HG03159 (cell line): ENCODE measurements at regions not wholly inside any gene's neighbourhood (a gene's known extent, or its start where the extent isn't known, plus 50 kb on each side); places are given as distances from the start of the nearest gene placed in this dataset.

Experiments used
- ATAC-seq: cut with Tn5 transposase; IDR thresholded peaks from one replicate; pipeline ENCODE4 v1.9.1; 2021; ENCODE audit warnings: mild to moderate bottlenecking, moderate library complexity; ENCODE audit not compliant: unreplicated experiment

DNA sequence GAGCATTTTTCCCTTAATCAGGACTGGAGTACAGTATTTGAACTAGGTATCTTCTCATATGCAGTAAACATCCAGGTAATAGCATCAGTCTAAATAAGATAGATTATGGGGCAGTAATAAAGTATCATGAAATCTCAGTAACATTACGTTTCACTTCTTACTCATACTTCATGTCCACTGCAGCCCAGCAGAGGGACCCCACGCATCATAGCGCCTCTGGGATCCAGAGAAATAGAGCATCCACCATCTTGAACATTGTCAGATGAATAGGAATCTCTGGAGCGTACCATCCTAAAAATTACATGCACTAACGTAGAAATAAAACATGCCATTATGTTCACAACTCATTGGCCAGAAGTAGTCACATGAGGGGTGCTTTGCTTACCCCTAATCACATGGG lies 499.0 kb downstream of the CPS1 start:
- ATAC-seq = no peak

DNA sequence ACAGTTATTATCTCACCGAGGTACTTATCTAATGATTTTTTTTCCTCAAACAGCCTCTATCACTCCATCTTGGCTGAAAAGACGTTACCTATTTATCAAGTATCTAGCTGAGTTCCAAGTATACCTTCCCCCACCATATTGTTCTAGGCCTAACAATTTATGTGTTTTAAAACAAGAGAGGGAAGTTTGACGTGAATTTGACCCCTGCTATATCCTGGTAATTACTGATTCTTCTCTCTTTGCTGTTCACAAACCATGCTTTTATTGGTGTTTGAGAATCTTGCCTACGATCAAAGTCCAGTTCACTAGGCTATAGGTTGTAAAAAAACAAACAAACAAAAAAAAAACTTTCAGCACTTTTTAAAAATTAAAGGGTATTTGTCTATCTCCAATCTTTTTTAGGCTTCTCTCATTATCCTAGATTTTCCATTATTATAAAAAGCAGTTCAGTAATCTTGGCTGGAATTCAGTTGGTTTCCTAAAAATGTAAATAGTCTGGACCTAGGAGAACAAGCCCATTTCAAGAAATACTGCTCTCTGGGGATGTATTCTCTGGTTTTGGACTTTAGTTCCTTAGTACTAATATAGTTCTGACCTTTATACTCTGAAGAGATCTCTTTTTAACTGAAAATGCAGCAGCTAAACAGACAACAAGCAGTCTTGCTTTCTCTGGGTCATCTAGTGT lies 505.4 kb downstream of the CPS1 start:
- no peak for ATAC-seq

DNA sequence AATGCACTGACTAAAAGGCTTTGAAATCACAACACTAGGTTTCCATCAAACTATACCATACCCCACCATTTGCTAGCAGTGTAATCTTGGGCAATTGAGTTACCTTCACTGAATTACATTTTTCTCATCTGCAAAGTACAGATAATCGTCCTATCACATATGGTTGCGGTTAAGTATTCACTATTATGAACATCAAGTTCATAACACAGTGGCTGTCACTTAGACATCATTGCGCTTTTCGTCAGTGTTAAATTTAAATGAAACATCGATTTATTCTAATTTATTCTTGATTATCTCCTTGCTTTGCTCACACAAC lies 505.9 kb downstream of the CPS1 start:
- no peak for ATAC-seq

DNA sequence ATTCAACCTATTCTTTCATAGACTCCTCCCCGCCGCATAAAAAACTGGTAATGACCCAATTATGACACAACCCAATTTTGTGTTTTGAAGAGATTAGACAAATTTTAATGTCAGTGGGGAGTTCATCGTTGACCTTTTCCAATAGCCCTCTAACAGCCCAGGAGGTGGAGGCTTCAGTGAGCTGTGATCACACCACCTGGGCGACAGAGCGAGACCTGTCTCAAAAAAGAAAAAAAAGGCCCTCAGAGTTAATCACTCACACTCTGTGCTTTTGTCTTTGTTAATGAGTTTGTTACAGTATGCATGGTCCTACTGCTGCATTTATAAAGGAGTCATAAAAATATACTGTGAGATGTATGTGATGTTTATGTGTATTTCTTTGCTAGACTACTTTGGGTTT lies 510.6 kb downstream of the CPS1 start:
- ATAC-seq = no peak

DNA sequence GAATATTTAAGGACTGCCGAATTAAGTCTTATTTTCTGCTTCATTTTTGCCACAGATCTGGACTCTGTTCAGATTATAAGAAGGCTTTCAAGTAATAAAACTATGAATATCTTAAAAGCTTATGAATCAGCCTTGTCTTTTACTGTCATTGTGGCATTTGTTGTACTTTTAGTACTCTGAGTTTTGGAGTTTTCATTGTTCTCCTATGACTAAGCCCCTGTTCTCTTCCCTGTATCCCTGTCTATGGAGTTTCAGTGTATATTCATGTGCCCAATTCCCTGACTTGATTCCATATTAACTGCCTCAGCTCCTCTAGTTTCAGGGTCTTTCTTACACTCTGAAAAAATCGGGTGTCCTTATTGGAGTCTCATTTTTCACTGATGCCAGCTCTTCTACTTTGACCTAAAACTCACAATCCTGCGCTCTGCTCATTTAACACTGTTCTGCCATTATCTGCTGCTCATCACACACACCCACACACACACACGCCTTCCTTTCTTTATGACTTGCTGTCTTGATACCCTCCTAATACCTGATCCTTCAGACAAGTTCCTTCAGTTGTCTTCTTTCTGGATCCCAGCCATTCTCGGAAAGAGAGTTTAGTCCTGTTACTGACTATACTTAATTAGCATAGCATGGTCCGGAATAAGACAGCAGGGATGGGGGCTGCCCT lies 511.8 kb downstream of the CPS1 start:
- no peak for ATAC-seq

DNA sequence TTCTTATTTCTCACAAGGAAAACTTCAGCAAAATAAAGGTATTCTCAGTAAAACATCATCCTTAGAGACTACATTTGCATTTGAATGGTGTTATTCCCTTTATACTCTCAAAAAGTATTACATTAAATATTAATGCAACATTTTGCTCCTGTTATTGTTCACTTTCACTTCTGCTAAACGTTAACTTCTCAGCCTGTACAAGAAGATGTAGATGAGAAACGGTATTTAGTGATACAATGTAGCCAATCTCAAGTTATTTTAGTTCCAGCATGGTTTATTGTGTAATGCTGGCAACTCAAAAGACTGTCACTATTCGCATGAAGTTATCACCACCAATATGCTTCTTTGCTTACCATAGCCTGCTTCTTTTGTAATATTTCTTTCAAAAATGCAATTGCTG lies 514.1 kb downstream of the CPS1 start:
- no peak for ATAC-seq

DNA sequence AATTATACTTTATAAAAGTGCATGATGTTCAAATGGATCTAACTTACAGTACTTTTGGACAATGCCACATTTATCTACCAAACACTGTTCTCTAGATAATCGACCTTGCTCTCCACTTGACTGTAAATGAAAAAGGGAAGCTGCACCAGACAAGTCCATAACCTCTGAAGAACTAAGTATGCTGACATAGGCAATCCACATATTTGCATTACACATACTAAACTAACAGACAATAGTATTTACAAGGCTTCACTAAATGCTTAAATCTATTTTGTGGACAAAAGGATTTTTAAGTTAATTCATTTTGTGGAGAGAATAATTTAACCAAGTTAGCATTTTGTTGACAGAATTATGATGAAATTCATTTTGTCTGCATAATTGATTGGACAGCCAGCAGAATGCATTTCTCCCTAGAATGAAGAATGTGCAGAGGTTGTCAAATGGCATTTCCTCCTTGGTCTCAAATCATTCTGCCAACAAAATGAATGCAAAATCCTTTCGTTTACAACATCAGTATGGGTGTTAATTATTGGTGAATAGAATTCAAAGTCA lies 520.9 kb downstream of the CPS1 start:
- no peak for ATAC-seq

DNA sequence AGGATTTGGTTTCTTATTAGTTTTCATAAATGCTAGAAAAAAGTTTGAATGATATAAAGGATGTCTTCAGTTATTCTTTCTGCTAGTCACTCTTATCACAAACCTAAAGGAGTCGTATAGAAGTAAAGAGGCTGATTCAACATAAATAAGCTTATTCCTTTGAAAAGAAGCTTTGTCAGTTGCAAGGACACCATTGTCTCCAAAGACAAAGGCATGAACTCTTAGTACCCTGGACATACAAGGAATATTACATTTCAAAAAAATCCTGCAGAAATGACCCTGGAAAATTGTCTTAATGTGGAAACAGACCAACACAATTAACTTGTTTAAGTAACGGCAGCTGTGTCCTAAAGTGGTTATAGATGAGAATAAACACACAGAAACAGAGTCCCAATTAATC lies 528.0 kb downstream of the CPS1 start:
- no peak for ATAC-seq

DNA sequence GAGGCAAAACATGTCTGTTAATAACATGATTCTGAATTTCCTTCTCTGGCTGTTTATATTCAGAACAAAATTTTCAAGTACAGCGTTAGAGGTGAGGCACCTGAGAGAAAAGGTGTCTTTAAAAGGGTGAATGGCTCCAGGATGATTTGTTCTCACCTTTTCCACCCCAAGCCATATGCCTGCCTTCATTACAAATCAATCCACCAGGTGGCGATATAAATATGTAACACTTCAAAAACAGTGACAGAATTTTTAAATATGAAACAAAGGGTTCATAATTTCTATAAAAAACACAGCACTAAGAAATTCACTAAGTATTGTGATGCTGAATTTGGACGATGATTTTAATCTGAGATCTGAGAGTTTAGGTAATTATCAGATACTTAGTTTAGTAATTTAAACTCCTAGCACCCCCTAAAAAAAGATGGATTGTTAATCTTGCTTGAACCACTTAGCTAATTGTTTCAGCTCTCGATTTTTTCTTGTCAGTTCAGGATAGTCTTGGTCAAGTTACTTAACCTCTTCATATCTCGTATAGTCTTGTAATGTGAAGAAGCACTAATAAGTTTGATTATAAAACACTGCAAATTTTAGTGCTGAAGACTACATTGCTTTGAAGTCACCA lies 528.8 kb downstream of the CPS1 start:
- peak; percentile 80 for ATAC-seq

DNA sequence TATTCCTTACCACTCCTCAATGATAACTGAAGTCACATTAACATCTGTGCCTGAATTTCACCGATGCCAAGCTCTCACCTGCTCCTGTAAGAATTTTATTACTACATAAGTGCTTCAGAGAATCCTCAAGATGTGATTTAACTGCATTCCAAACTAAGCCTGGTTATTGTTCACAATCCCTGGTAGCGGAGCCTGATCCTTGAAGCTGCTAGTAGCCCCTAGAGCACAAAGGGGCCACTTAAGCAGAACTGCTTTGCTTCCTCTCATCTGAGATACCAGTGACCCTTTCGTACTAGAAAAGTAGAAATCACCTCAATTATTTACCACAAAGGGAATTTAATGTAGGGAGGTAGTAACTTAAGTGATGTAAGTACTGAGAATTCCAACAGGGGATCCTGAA lies 529.6 kb downstream of the CPS1 start:
- no peak for ATAC-seq

DNA sequence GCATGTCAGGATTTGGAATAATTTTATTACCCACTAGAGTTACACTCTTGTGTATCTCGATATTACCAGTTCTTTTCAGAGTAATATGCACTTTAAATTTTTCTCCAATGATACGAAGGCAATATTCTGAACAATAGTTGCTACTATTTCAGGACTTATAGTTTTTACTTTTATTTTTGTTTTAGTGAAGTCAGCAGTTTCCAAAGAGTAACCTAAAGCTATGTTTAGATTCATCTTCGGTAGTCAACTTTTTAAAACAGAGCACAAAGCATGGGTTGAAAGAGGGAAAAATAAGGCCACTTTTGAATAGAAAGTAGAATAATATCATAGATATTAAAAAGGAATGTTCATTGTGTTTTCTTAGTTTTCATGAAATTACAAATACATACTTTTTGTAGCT lies 532.7 kb downstream of the CPS1 start:
- ATAC-seq = no peak

DNA sequence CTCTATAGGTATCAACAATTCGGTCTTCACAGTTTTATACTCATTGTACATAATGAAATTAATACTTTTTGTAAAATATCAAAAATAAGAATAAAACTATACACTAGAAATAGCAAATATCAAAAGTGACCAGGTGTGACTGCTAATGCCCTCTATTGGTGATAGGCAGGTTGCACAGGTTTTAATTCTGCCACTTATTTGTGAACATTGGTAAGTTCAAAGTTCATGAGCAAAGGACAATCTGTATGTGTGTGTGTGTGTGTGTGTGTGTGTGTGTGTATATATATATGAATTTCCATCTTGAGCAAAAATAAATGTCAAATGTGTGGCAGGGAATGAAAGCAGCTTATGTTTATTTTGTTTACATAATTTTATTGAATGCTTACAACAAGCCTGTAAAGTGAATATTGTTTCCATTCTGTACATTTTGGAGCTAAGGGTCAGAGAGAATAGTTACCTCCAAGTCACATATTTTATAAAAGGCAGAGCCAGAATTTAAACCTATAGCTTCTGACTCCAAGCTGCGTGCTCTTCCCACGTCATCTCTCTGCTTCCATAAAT lies 537.4 kb downstream of the CPS1 start:
- peak; percentile 72 for ATAC-seq

DNA sequence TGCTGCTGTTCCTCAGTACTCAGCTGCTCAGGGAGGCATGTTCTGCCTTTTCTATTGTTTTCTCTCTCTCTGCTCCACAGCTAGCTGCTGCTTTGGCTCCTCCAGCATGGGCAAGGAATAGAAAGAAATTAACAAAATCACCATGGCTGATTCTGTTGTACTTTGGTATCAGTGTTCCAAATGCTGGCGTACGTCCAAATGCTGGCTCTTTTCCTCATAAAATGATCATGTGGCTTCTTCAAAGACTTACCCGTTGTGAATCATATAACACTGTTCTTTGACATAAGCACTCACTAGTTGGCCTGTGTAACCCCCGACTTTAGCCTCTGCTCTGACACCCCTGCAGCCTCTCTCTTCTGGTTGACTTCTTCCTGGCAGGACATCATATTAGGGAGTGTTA lies 547.6 kb downstream of the CPS1 start:
- ATAC-seq = no peak

DNA sequence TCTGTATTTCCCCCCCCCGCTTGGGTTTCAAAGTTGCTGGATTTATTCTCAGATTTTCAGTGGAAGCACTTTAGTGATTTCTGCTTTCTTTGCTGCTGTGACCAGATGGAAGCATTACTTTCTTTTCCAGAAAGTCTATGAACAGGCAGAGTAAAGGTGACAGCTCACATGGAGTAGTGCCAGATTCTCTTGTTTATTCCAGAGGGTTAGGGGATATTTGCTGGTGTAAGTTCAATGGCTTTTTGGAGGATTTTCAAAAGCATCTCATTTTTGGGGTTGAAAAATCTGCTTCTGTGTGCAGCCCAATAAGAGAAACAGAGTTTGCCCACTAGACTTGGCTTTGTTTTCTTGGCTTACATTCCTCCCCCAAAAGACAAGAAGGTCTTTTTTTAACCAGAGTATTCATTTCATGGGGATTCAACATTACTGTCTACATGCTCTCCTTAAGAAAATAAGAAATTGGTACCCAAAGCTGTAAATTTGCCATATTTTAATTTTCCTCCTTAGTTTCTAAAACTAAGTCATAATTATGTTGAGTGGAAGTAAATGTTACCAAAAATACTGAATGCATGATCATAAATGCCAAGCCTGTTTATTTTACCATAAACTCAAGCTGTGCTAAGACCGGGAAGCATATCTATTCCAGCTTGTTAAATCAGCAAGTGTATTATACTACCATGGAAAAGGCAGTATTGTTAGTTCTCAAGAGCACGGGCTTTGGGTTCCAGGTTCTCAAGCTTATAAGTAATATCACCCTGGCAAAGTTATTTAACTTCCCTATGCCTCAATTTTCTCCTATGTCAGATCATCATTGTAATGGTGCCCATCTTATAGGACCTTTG lies 557.2 kb downstream of the CPS1 start:
- no peak for ATAC-seq

DNA sequence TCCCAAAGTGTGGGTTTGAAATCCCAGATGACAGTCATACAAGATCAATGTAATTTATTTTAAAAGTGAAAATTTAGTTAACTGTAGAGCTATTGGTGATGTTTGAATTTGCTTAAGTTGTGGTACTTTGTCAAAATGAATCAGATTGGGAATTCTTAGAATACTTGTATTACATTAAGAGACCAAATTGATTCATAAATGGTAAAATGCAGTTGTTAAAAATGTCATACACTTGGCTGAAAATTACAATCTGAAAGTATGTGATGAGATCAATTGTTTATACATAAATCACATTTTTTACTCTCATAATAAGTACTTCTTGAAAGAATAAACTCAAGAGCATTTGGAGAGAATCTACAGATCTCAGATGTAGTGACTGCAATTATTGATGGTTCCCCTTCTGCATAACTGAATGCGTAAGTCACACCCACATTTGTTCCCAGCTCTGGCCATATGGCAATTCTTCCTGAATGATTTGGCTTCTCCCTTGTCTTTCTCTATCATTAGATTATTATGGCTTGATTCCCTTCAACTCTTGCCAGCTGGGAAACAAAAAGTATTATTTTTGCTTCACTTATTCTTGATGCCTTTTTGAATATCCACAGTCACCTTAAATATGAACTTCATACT lies 558.5 kb downstream of the CPS1 start:
- ATAC-seq = no peak

DNA sequence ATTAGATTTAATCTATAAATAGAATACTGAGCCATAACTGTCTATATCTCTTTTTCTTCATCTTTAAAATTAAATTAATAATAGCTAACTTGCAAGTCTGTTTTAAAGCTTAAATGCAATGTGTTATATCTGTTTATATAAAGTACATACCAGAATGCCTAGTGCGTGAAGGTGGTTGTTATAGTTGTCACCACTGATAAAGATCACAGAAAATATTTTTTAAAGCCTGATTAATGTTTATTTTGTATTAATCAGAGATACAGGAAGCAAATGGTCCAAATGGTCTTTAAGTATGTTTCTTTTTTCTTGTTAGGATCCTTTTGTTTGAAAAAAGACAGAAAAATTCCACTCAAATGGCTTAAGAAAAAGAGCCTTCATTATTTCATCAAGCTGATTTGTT lies 560.6 kb downstream of the CPS1 start:
- no peak for ATAC-seq

DNA sequence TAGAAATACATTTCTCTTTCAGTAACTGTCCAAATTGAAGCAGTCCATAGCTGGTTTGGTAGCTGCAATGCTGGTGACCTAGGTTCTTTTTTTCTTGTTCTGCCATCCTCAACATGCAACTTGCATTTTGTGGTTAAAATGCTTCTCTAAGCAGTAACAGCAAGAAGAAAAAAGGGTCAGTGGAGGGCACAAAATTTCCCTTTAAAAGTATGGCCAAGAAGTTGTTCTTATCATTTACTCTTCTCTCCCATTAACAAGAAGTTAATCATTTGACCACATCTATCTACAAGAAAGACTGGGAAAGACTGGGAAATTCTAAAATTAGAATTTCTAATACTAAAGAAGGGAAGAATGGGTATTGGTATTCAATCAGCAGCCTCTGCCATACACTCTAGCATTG lies 569.9 kb downstream of the CPS1 start:
- no peak for ATAC-seq

DNA sequence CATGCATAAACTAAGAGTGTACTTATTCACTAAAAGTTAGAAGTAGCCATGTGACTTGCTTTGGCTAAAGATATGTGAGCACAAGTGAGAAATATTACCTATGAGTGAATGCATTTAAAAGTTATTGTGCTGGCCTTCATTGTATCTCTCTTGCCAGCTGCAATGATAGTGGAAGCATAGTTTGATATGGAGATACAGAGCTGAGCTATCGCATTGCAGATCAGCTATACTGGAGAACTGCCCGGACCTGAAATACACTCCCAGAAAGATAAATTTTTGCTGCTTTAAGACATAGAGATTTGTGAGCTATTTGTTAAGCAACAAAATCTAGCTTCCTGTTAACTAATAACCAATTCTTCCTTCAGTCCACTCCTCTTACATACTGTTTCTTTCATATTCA lies 571.1 kb downstream of the CPS1 start:
- no peak for ATAC-seq

DNA sequence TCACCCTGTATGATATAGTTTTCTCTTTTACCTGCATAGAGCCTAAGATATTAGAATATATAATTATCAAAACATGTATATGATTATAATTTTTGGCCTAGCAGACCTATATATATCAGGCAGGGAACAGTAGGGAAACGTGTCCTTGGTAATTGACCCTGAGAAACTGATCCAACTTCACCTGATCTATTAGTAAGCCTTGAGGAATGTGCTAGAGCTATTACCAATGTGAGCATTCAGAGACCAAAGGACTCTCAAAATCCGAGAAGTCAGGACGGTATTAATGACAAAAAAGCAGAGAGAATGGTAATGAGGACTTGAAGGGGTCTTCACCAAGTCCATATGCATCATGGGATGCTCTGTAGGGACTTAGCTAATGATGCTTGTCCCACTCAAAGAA lies 571.9 kb downstream of the CPS1 start:
- no peak for ATAC-seq

DNA sequence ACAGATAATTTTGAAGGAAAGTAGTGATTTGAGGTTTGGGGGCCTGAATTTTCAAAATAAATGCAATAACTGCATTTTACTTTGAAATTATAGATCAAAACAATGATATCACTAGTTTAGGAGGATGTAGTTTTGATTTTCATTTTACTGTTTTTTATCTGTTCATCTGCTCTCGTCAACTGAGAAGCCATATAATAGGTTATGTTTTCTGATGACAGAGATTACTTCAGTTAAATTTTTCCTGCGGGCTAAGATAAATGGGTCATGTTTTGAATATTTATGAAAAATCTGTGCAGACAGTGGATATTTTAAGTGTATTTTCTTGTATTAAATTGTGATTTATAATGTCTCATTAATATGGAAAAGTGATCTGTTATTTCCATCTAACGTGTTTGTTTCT lies 573.4 kb downstream of the CPS1 start:
- no peak for ATAC-seq

DNA sequence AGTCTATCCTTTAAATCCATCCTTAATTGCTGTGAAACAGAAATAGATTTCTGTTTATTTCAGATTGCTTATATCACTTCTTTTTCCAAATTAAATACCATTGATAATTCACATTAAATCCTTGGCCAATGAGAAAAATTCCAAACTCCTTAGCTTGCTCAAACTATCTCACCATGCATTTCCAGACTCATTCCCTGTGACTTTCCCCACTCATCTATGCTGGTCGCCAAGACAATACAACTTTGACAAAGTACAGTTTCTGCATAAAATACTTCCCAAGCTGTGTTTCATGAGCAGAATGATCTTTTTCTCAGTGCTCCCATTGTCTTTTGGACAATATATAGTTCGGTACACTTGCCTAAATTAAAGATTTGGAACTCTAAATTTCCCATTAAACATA lies 575.6 kb downstream of the CPS1 start:
- no peak for ATAC-seq
